ENCODE measurements at regions not wholly inside any gene's neighbourhood (a gene's known extent, or its start where the extent isn't known, plus 50 kb on each side); places are given as distances from the start of the nearest gene placed in this dataset.

- Histone ChIP-seq H4K20me1 (ENCODE audit: insufficient read depth, low read length) (no peaks in the 10 kb centered on the region), H4K91ac (ENCODE audit: insufficient read depth, low read depth, low read length) (no peak overlapping the region), H3K4me1 (ENCODE audit: control insufficient read depth, insufficient read depth, low read length) (peaks cover 5% of the 10 kb centered on the region), H3K27ac (ENCODE audit: insufficient read depth, low read length) (no peak overlapping the region), H3K4ac (ENCODE audit: low read depth, low read length) (no peak overlapping the region), H3K79me1 (ENCODE audit: low read depth in 1 of 2, low read length in 2 of 2) (no peaks in the 10 kb centered on the region), H4K5ac (ENCODE audit: low read depth, low read length) (no peak overlapping the region), H2AK9ac (replicated peaks; ENCODE audit: low read depth, low read length, poor library complexity) (no peak overlapping the region), H3K4me3 (ENCODE audit: insufficient read depth, low read depth, low read length) (no peak overlapping the region), H4K8ac (ENCODE audit: low read depth in 2 of 2, low read length in 2 of 2) (no peak overlapping the region), H3K23ac (ENCODE audit: low read depth, low read length) (peak overlapping the region; percentile 63; the same call in 1 of the 2 replicates), H3K9me3 (ENCODE audit: control insufficient read depth, insufficient read depth, low read length) (no peaks in the 10 kb centered on the region), H3K4me2 (ENCODE audit: low read depth, low read length) (no peak overlapping the region), H2BK20ac (ENCODE audit: low read depth, low read length) (no peak overlapping the region), H3K27me3 (ENCODE audit: control insufficient read depth, insufficient read depth, low read length) (0 out of 2 replicates have a peak, but pooled peaks cover 2% of the 10 kb centered on the region), H3K9me1 (ENCODE audit: insufficient read depth, low read length) (peaks cover 8% of the 10 kb centered on the region), H2AK5ac (ENCODE audit: low read depth, low read length) (no peak overlapping the region), H2BK120ac (ENCODE audit: low read depth, low read length) (no peak overlapping the region), H2BK5ac (ENCODE audit: low read depth, low read length, poor library complexity, severe bottlenecking) (no peak overlapping the region), H3K36me3 (ENCODE audit: control insufficient read depth, insufficient read depth, low read length) (no peaks in the 10 kb centered on the region), H2BK15ac (ENCODE audit: low read depth, low read length) (no peak overlapping the region), H3K14ac (replicated peaks; ENCODE audit: low read depth, low read length) (no peak overlapping the region), H3K9ac (ENCODE audit: low read depth, low read length) (no peak overlapping the region), H3K56ac (ENCODE audit: extremely low read depth, insufficient read depth, low read length) (no peak overlapping the region), H3K18ac (ENCODE audit: low read depth, low read length) (no peak overlapping the region), H2AFZ (replicated peaks; ENCODE audit: low read length, poor library complexity) (no peak overlapping the region)
- BruUV-seq (replicated peaks): no TSS peak
- in situ Hi-C loops (cut with MboI; ENCODE audit: low sequenced_read_pairs) (no loop called here), dilution Hi-C loops (cut with HindIII; ENCODE audit: low sequenced_read_pairs, unreplicated experiment) (no loop called here), intact Hi-C loops (cut with micrococcal nuclease) (no loop called here)
- ATAC-seq (ENCODE audit: low read depth) (no peak), DNase-seq (peak; percentile 60)
- ChIA-PET POLR2A (ENCODE audit: unreplicated experiment) (no interaction called here), CTCF (no interaction called here)
- TF ChIP-seq CEBPB (IDR thresholded peaks at IDR 0.05; ENCODE audit: low read depth, low read length): peak; percentile 75
- no peak for TF ChIP-seq CHD1 (IDR thresholded peaks at IDR 0.05; ENCODE audit: low read depth, low read length)
- peak; percentile 84 for TF ChIP-seq NFE2L2 (IDR thresholded peaks at IDR 0.05; ENCODE audit: low read depth, low read length)
- 100% methylated on average over 2 of the region's 4 CpGs; no CpG with 5 or more reads in 1 of the 2 experiments for WGBS, 2 experiments (ENCODE audit: extremely low coverage in 2 of 2, insufficient read length in 1 of 2)
Measured at GRCh38 chr18:57921708-57922107, 118.6 kb upstream of the ATP8B1 start.

All from IMR-90 (cell line).